ENCODE measurements at regions not wholly inside any gene's neighbourhood (a gene's known extent, or its start where the extent isn't known, plus 50 kb on each side); places are given as distances from the start of the nearest gene placed in this dataset.

DNA sequence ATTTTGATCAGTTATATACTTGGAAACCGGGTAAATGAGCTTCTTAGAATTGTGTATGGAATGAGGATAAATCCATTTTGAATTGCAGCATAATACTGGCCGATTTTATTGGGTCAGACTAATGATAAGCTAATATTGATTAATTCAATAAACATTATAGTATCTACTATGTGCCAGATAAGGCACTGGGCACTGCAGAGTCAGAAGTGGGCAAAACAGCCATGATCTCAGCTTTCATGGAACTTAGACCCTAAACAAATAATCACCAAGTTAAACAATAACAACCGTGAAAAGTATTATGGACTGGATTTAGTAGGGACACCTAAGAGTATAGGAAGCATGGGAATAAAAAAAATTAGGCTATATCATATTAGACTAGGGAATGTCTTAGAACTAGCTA, 297.0 kb upstream of the PKDCC start:
- ChIA-PET POLR2A (no interaction called here), CTCF (no interaction called here)
- no peak for ATAC-seq
- no peak overlapping the region for H3K27ac Mint-ChIP-seq
- no peaks in the 10 kb centered on the region for H3K9me3 ChIP-seq (ENCODE audit: control insufficient read depth in 2 of 3, low read length in 3 of 3)
- intact Hi-C loops (cut with micrococcal nuclease) = no loop called here
- no peaks in the 10 kb centered on the region for H3K4me1 Mint-ChIP-seq
- H3K27me3 Mint-ChIP-seq = peaks cover 0 to 21% (median 8%) of the 10 kb centered on the region in 5 donors
- H3K27me3 ChIP-seq (ENCODE audit: control insufficient read depth in 2 of 2, insufficient read depth in 2 of 2, low read length in 2 of 2) = no peaks in the 10 kb centered on the region
- H3K9me3 Mint-ChIP-seq = peaks cover 0 to 9% (median 0%) of the 10 kb centered on the region in 11 donors
- no peaks in the 10 kb centered on the region for H3K36me3 ChIP-seq (ENCODE audit: control insufficient read depth in 2 of 3, insufficient read depth in 3 of 3, low read length in 3 of 3)
- no peak overlapping the region for H3K4me3 ChIP-seq (ENCODE audit: low read length)
- H3K27ac ChIP-seq (ENCODE audit: low read depth, low read length) = no peak overlapping the region
- no peak for DNase-seq
- H3K36me3 Mint-ChIP-seq = no peaks in the 10 kb centered on the region
- no peaks in the 10 kb centered on the region for H3K4me1 ChIP-seq (ENCODE audit: control insufficient read depth in 2 of 2, insufficient read depth in 2 of 2, low read length in 2 of 2)
- H3K4me3 Mint-ChIP-seq = no peak overlapping the region

DNA sequence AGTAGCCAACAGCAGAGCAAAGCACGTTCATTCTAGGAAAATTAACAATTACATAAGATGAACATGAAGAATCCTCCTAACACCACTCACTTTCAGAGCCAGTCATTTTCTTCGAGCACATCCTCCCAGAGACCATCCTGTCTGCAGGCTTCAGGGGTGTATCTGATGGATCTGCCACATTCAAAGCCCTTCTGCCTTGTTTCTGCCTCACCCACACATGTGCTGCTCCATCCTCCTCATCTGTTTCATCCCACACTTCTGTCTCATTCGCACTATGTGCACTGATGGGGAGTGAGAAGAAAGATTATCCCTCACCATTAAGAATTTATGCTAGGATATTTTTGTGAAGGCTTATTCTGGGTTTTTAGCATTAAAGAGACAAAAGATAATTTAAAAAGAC, 287.9 kb upstream of the PKDCC start:
- H3K27ac ChIP-seq (ENCODE audit: low read depth, low read length) = no peak overlapping the region
- intact Hi-C loops (cut with micrococcal nuclease) = no loop called here
- H3K4me3 ChIP-seq (ENCODE audit: low read length) = no peak overlapping the region
- H3K4me1 Mint-ChIP-seq = no peaks in the 10 kb centered on the region
- no peaks in the 10 kb centered on the region for H3K36me3 ChIP-seq (ENCODE audit: control insufficient read depth in 2 of 3, insufficient read depth in 3 of 3, low read length in 3 of 3)
- H3K27ac Mint-ChIP-seq = no peak overlapping the region
- ATAC-seq = no peak
- H3K4me3 Mint-ChIP-seq = no peak overlapping the region
- H3K27me3 Mint-ChIP-seq = peaks cover 0 to 39% (median 17%) of the 10 kb centered on the region in 5 donors
- H3K9me3 Mint-ChIP-seq = no peaks in the 10 kb centered on the region
- no peak for DNase-seq
- no peaks in the 10 kb centered on the region for H3K9me3 ChIP-seq (ENCODE audit: control insufficient read depth in 2 of 3, low read length in 3 of 3)
- no peaks in the 10 kb centered on the region for H3K4me1 ChIP-seq (ENCODE audit: control insufficient read depth in 2 of 2, insufficient read depth in 2 of 2, low read length in 2 of 2)
- ChIA-PET POLR2A (no interaction called here), CTCF (no interaction called here)
- no peaks in the 10 kb centered on the region for H3K36me3 Mint-ChIP-seq
- H3K27me3 ChIP-seq (ENCODE audit: control insufficient read depth in 2 of 2, insufficient read depth in 2 of 2, low read length in 2 of 2) = no peaks in the 10 kb centered on the region

DNA sequence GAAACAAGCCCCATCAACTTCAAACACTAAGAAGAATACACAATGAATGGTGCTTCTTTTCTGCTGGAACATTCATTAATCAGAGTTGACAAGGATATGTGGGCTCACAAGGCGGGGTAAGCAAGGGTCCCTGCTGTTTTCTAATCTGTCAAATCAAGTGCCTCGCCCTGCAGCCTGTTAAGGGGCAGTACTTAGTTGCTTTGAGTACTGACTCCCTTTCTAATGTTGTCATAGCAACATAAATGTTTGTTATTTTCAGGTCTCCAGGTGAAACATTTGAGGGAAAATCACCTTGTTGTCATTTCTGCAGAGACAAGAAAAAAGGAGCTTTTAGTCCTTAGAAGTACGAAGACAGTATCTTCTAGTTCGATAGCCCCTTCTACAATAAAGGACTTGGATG, 284.7 kb upstream of the PKDCC start:
- Histone ChIP-seq H3K4me1 (ENCODE audit: control insufficient read depth in 2 of 2, insufficient read depth in 2 of 2, low read length in 2 of 2) (no peaks in the 10 kb centered on the region), H3K27me3 (ENCODE audit: control insufficient read depth in 2 of 2, insufficient read depth in 2 of 2, low read length in 2 of 2) (no peaks in the 10 kb centered on the region), H3K9me3 (ENCODE audit: control insufficient read depth in 2 of 3, low read length in 3 of 3) (no peaks in the 10 kb centered on the region), H3K36me3 (ENCODE audit: control insufficient read depth in 2 of 3, insufficient read depth in 3 of 3, low read length in 3 of 3) (no peaks in the 10 kb centered on the region), H3K27ac (ENCODE audit: low read depth, low read length) (no peak overlapping the region), H3K4me3 (ENCODE audit: low read length) (no peak overlapping the region)
- Mint-ChIP-seq H3K27me3 (peaks cover 0 to 18% (median 8%) of the 10 kb centered on the region in 5 donors), H3K4me3 (no peak overlapping the region), H3K27ac (no peak overlapping the region), H3K36me3 (no peaks in the 10 kb centered on the region), H3K4me1 (no peaks in the 10 kb centered on the region), H3K9me3 (no peaks in the 10 kb centered on the region)
- intact Hi-C loops (cut with micrococcal nuclease) = no loop called here
- DNase-seq (no peak), ATAC-seq (no peak)
- ChIA-PET POLR2A (no interaction called here), CTCF (no interaction called here)

DNA sequence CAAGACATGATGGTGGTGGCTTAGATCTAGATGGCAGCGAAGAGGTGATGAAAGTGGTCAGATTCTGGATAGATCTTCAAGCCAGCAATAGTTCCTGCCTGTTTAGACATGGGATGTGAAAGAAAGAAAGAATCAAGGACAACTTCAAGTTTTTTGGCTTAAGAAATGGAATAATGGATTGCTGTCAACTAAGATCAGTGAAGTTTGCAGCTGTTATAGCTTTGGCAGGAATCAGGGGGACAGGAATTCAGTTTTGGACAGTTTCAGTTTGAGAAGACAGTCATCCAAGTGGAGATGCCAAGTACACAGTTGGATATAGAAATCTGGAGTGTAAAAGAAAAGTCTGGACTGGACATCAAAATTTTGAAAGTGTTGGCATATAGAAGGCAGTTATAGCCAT, 283.7 kb upstream of the PKDCC start:
- Mint-ChIP-seq H3K27me3 (peaks cover 0 to 12% (median 6%) of the 10 kb centered on the region in 5 donors), H3K9me3 (no peaks in the 10 kb centered on the region), H3K4me1 (no peaks in the 10 kb centered on the region), H3K4me3 (no peak overlapping the region), H3K27ac (no peak overlapping the region), H3K36me3 (no peaks in the 10 kb centered on the region)
- DNase-seq = no peak
- no peaks in the 10 kb centered on the region for H3K9me3 ChIP-seq (ENCODE audit: control insufficient read depth in 2 of 3, low read length in 3 of 3)
- no peak overlapping the region for H3K27ac ChIP-seq (ENCODE audit: low read depth, low read length)
- no peak for ATAC-seq
- H3K4me1 ChIP-seq (ENCODE audit: control insufficient read depth in 2 of 2, insufficient read depth in 2 of 2, low read length in 2 of 2) = no peaks in the 10 kb centered on the region
- H3K27me3 ChIP-seq (ENCODE audit: control insufficient read depth in 2 of 2, insufficient read depth in 2 of 2, low read length in 2 of 2) = no peaks in the 10 kb centered on the region
- H3K4me3 ChIP-seq (ENCODE audit: low read length) = no peak overlapping the region
- ChIA-PET POLR2A (no interaction called here), CTCF (no interaction called here)
- intact Hi-C loops (cut with micrococcal nuclease) = no loop called here
- H3K36me3 ChIP-seq (ENCODE audit: control insufficient read depth in 2 of 3, insufficient read depth in 3 of 3, low read length in 3 of 3) = no peaks in the 10 kb centered on the region

DNA sequence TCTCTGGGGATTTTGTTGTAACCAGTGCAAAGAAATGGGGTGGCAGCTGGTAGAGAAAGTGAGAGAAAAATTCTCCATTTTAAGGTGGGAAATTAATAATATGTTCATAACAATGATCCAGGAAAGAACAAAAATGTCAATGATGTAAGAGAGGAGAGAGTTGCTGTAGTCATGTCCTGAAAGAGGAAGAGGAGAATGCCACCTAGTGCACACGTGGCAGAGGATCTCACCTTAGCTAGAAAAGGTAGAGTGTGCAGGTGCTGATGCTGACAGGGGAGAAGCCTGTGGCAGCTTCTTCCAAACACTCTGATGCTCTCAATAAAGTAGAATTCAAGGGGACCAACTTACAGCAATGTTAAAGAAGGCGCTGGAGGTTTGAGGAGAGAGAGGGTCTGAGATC, 282.9 kb upstream of the PKDCC start:
- Mint-ChIP-seq H3K4me3 (no peak overlapping the region), H3K36me3 (no peaks in the 10 kb centered on the region)
- POLR2A ChIA-PET = no interaction called here

DNA sequence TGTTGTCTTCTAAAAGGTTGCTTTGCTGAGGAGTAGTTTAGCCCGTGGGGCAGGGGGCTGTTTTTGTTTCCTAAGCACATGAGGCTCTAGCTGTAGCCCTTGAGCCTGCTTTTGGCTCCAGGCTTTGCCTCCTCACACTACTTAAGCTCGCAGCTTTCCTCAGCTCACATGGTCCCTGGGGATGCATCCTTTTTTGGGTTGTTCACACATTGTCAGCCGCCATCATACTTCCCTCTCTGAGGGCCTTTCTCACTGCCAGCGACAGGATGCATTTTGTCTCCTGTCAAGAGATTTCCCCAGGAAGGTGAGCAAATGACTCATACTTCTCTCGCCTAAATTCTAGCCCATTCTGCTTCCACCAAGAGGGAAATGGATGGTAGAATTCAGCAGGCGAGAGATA, 279.5 kb upstream of the PKDCC start:
- peaks cover 3 to 24% (median 19%) of the 10 kb centered on the region in 5 donors for H3K27me3 Mint-ChIP-seq
- intact Hi-C loops (cut with micrococcal nuclease) = no loop called here
- no peak for ATAC-seq
- CTCF ChIA-PET = no interaction called here
- Histone ChIP-seq H3K27ac (ENCODE audit: low read depth, low read length) (no peak overlapping the region), H3K27me3 (ENCODE audit: control insufficient read depth in 2 of 2, insufficient read depth in 2 of 2, low read length in 2 of 2) (no peaks in the 10 kb centered on the region), H3K4me3 (ENCODE audit: low read length) (no peak overlapping the region), H3K36me3 (ENCODE audit: control insufficient read depth in 2 of 3, insufficient read depth in 3 of 3, low read length in 3 of 3) (no peaks in the 10 kb centered on the region), H3K4me1 (ENCODE audit: control insufficient read depth in 2 of 2, insufficient read depth in 2 of 2, low read length in 2 of 2) (no peaks in the 10 kb centered on the region), H3K9me3 (ENCODE audit: control insufficient read depth in 2 of 3, low read length in 3 of 3) (no peaks in the 10 kb centered on the region)
- H3K36me3 Mint-ChIP-seq = no peaks in the 10 kb centered on the region
- no peak overlapping the region for H3K27ac Mint-ChIP-seq
- no peak overlapping the region for H3K4me3 Mint-ChIP-seq
- DNase-seq = no peak
- no peaks in the 10 kb centered on the region for H3K9me3 Mint-ChIP-seq
- POLR2A ChIA-PET = no interaction called here
- no peaks in the 10 kb centered on the region for H3K4me1 Mint-ChIP-seq

More for the DNA sequence above, 282.9 kb upstream of the PKDCC start:
- Histone ChIP-seq H3K4me3 (ENCODE audit: low read length) (no peak overlapping the region), H3K36me3 (ENCODE audit: control insufficient read depth in 2 of 3, insufficient read depth in 3 of 3, low read length in 3 of 3) (no peaks in the 10 kb centered on the region), H3K9me3 (ENCODE audit: control insufficient read depth in 2 of 3, low read length in 3 of 3) (no peaks in the 10 kb centered on the region), H3K4me1 (ENCODE audit: control insufficient read depth in 2 of 2, insufficient read depth in 2 of 2, low read length in 2 of 2) (no peaks in the 10 kb centered on the region), H3K27me3 (ENCODE audit: control insufficient read depth in 2 of 2, insufficient read depth in 2 of 2, low read length in 2 of 2) (no peaks in the 10 kb centered on the region), H3K27ac (ENCODE audit: low read depth, low read length) (no peak overlapping the region)
- ATAC-seq = no peak
- H3K9me3 Mint-ChIP-seq = no peaks in the 10 kb centered on the region
- intact Hi-C loops (cut with micrococcal nuclease) = no loop called here
- H3K27ac Mint-ChIP-seq = no peak overlapping the region
- no peak for DNase-seq
- no peaks in the 10 kb centered on the region for H3K4me1 Mint-ChIP-seq
- peaks cover 3 to 20% (median 14%) of the 10 kb centered on the region in 5 donors for H3K27me3 Mint-ChIP-seq
- CTCF ChIA-PET = no interaction called here

DNA sequence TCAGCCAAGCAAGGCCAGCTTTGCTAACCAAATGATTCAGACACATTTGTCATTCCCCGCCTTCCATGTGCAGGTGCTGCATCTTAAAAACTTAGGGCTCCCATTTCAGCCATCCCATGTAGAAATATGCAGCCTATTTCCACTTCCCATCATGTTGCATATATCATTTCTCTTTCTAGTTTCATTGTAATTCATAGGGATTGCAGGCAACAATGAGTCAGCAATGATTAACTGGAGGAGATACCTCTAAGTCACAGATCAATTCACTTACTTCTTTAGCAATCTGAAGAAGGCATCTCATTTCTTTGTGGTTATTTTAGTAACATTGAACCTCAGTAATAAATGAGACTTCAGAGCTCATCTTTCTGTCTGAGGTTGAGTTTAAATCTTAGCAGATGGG, 276.1 kb upstream of the PKDCC start:
- Histone ChIP-seq H3K27me3 (ENCODE audit: control insufficient read depth in 2 of 2, insufficient read depth in 2 of 2, low read length in 2 of 2) (no peaks in the 10 kb centered on the region), H3K36me3 (ENCODE audit: control insufficient read depth in 2 of 3, insufficient read depth in 3 of 3, low read length in 3 of 3) (no peaks in the 10 kb centered on the region), H3K4me3 (ENCODE audit: low read length) (no peak overlapping the region), H3K4me1 (ENCODE audit: control insufficient read depth in 2 of 2, insufficient read depth in 2 of 2, low read length in 2 of 2) (no peaks in the 10 kb centered on the region), H3K27ac (ENCODE audit: low read depth, low read length) (no peak overlapping the region), H3K9me3 (ENCODE audit: control insufficient read depth in 2 of 3, low read length in 3 of 3) (no peaks in the 10 kb centered on the region)
- POLR2A ChIA-PET = no interaction called here
- Mint-ChIP-seq H3K27me3 (peaks cover 5 to 32% (median 19%) of the 10 kb centered on the region in 5 donors), H3K9me3 (no peaks in the 10 kb centered on the region), H3K4me1 (no peaks in the 10 kb centered on the region), H3K27ac (no peak overlapping the region), H3K36me3 (peaks cover 0 to 3% (median 0%) of the 10 kb centered on the region in 5 donors), H3K4me3 (no peak overlapping the region)
- ATAC-seq (no peak), DNase-seq (no peak)
- CTCF ChIA-PET = no interaction called here
- intact Hi-C loops (cut with micrococcal nuclease) = no loop called here
